Activated naive CD8-positive, alpha-beta T cell treated with anti-CD3 and anti-CD28 coated beads, Interleukin-2, amount 50 U/mL, for 16 hours (primary cell): ENCODE measurements at regions not wholly inside any gene's neighbourhood (a gene's known extent, or its start where the extent isn't known, plus 50 kb on each side); places are given as distances from the start of the nearest gene placed in this dataset.

Experiments used
- DNase-seq: peaks from one replicate; pipeline ENCODE4 v3.0.0-alpha.2; 2020; ENCODE audit warnings: low read depth, low spot score

GRCh38 chr12:46131732-46132469 is 136.9 kb downstream of the SLC38A1 start:
- DNase-seq, result no peak

- no peak for DNase-seq
Observed at GRCh38 chr12:46127656-46128055, 137.3 kb upstream of the SCAF11 start.

DNA sequence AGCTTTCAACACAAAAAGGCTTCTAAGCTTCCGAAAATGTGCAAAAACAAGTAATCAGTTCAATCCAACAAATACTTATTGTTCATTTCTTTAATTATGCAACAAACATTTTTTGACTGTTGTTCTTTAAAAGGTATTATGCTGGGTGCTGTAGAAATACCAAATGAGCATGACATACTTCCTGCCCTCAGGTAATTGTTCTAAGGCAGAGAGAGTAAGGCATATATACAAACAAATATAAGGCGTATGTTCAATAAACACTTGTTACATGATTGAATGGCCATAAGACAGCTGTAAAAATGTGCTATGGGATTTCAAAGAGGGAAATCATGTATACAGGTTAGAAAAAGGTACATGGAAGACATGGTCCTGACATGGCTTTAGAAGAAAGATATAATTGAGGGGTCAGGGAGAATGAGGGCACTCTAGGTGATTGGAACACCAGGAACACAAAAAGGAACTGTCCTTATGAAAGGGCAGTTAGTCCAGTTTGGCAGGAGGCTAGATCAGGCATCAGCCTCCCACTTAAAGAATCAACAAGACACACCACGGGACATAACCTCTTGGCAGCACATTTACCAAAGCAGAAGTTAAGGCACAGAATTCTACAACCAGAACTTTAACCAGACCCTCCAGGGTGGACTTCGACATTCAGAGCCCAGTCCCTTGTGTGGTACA is 135.8 kb upstream of the SCAF11 start:
- DNase-seq, result no peak

DNA sequence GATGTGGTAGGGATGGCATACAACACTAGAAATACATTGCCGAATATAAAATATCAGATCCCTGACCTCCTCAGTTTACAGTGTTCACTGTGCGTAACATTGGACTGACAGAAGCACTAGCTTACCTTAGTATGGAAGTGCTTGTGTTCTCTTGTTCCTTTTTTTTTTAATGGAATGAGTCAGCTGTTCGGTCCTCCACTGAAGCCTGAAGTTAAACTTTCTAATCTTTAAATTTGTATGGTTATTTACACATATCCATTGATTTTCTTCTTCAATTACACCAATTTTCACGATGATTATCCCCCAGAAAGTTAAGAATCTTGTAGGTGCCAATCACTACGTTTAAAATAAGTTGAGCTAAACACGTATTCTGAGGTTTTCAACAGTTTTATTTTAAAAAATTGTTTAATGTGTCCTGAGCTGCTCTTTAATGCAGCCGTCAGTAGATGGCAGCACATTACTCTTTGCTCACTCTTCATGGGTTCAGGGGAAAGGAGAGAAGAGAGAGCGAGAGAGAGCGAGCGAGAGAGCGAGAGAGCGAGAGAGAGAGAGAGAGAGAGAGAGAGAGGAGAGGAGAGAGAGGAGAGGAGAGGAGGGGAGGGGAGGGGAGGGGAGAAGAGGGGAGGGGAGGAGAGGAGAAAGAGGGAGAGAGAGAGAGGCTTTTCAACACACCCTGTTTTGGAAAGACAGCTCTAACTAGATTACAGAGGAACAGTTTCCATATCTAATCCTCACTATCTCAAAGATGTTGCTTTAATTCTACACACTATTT is 134.7 kb upstream of the SCAF11 start:
- DNase-seq, result no peak

DNA sequence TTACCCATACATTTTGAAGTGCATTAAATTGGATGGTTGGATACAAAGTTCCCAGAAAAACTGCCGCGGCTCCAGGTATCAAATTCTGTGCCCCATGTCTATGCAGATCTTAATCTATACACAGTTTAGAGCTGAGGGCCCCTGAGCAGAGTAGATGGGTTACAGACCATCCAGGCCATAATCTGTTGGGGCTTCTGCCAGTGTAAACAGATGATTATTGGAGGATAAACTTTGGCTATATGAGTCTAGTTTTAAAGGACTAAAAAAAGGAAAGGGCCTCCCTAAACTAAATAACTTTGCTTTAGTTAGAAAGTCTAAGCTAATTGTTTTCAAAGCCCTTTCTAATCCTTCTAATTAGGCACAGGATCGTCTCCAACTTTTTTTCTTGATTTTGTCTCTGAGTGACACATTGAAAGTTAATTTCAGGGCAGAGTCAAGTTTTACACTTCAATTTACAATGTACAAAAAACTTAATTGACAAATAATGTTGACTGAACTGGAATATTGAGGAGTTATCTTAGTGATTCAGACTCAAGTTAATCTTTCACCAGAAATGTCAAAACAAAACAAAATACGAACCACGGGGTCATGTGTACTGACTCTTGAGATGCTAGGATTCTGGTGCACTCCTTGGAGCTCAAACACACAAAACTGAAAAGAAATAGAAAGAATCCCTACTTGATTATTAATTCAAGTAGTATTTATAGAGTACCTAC is 133.9 kb upstream of the SCAF11 start:
- DNase-seq, result no peak

- DNase-seq, result no peak
Observed at GRCh38 chr12:46112364-46112763, 122.0 kb upstream of the SCAF11 start.

- no peak for DNase-seq
Observed at GRCh38 chr12:46111715-46112114, 121.3 kb upstream of the SCAF11 start.

GRCh38 chr12:46110928-46111699 is 120.7 kb upstream of the SCAF11 start:
- DNase-seq, result no peak

- DNase-seq, result no peak
Observed at GRCh38 chr12:46110223-46110611, 119.8 kb upstream of the SCAF11 start.

GRCh38 chr12:46109343-46110222 is 119.2 kb upstream of the SCAF11 start:
- DNase-seq, result no peak

GRCh38 chr12:46108721-46109120 is 118.3 kb upstream of the SCAF11 start:
- DNase-seq, result no peak

- DNase-seq, result no peak
Observed at GRCh38 chr12:46107591-46107990, 117.2 kb upstream of the SCAF11 start.

DNA sequence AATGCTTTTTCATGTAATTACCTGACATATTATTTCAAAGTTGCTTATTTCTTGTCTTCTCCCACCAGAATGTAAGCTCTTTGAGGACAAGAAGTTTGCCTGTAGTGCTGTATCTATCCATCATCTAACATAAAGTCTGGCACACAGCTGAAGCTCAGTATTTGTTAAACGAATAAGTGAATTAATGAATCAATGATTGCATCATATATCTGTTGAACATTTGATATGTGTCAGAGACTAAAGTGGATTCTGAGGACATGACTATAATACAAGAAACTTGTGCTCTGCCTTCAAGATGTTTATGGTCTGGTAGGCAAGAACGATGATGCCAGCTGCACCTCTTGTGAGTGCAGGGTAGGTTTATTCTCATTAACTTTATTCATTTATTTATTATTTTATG is 115.4 kb upstream of the SCAF11 start:
- no peak for DNase-seq

- no peak for DNase-seq
Observed at GRCh38 chr12:46103559-46104383, 113.4 kb upstream of the SCAF11 start.

- DNase-seq, result no peak
Observed at GRCh38 chr12:46101485-46101869, 111.1 kb upstream of the SCAF11 start.

DNA sequence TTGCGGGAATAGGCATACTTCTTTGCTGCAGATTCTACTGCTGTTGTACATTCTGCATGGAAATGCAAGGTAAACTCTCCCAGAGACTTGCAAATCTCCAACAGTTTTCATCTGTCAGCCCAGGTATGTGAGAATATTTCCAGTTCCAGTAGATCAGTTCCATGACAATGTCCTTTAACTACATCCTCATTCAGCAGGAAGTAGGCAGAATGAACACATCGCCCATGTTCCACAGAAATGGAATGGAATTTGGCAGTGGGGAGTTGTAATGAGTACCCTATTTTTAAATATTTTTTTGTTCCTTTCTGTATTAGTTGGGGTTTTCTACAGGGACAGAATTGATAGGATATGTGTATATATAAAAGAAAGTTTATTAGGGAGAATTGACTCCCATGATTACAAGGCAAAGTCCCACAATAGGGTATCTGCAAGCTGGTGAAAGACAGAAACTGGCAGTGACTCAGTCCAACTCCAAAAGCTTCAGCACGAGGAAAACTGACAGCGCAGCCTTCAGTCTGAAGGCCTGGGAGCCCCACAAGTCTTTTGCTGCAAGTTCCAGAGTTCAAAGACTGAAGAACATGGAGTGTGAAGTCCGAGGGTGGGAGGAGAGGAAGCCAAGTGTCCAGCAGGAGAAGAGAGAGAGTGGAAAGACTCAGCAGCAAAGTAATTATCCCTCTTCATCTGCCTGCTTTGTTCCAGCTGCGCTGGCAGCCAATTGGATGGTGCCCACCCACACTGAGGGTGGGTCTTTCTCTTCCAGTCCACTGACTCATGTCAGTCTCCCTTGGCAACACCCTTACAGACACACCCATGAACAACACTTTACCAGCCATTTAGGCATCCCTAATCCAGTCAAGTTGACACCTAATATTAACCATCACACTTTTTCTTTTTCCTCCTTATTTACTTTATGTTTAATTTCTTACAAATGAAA is 110.4 kb upstream of the SCAF11 start:
- no peak for DNase-seq

DNA sequence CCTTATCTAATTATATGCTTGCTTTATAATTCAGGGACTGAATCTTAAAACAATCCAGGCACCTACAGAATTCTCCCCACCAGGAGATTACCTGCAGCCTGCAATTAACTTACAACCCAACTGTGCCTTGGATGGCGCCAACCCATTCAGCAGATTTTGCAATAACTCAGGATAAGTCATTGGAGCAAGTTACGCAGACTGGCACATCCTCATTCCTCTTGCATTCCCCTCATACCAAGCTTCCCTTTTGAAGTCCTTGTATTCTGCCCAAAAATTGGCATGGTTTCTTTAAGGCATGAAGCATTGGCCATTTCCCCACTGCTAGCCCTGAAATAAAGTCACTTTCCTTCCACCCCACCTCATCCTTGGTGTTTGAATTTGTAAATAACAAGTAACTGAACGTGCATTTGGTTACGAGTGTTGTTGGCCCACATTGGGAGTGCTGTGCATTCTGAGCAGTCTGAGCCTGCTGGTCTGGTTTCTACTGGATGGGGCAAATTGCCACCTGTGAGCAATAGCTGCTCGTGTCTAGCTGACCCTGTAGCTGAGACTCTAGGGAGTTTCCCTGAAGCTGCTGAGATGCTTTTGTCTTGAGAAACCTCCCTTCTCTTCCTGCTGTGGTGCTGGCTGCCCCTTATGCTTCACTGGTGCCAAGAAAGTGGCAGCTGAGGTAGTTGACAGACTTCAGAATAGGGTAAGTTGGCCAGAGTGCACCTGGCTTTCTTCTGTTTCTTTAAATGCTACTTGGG is 99.2 kb upstream of the SCAF11 start:
- DNase-seq, result no peak
